HCT116 (cell line): ENCODE measurements at regions not wholly inside any gene's neighbourhood (a gene's known extent, or its start where the extent isn't known, plus 50 kb on each side); places are given as distances from the start of the nearest gene placed in this dataset.

Source experiments
- ATF3 ChIP-seq: IDR thresholded peaks from 2 replicates; pipeline ENCODE4 v1.6.1; 2012
- CTCF ChIP-seq, 3 experiments: fragments of 200-600 bp in 1 of 3; sonication (generic) in 1 of 3; IDR thresholded peaks in 2 of 3; conservative IDR thresholded peaks in 1 of 3; 2 replicates each; pipeline ENCODE4 v1.5.1; 2012 to 2017; ENCODE audit warnings: low read depth in 2 of 3, low read length in 2 of 3, antibody characterized with exemption in 1 of 3, borderline replicate concordance in 1 of 3, control low read depth in 1 of 3, mild to moderate bottlenecking in 1 of 3, mixed read lengths in 1 of 3, mixed run types in 1 of 3, moderate library complexity in 1 of 3; ENCODE audit not compliant: insufficient read depth in 1 of 3
- MAX ChIP-seq: IDR thresholded peaks from 2 replicates; pipeline ENCODE4 v1.6.1; 2012
- POLR2A ChIP-seq: IDR thresholded peaks from 2 replicates; pipeline ENCODE4 v1.7.0; 2011; ENCODE audit warnings: borderline replicate concordance; ENCODE audit not compliant: insufficient read depth, insufficient read length; ENCODE audit errors: extremely low read depth
- POLR2AphosphoS5 ChIP-seq: IDR thresholded peaks from 2 replicates; pipeline ENCODE4 v1.6.1; 2011; ENCODE audit warnings: mild to moderate bottlenecking, low read depth, low read length, moderate library complexity
- REST ChIP-seq: IDR thresholded peaks from 2 replicates; pipeline ENCODE4 v1.6.1; 2012; ENCODE audit warnings: low read depth
- SRF ChIP-seq: IDR thresholded peaks from 2 replicates; pipeline ENCODE4 v1.6.1; 2012; ENCODE audit warnings: low read depth

GRCh38 chr18:78713726-78714125 lies 265.9 kb upstream of the SALL3 start:
- no peak for TF ChIP-seq SRF
- no peak for TF ChIP-seq ATF3
- TF ChIP-seq REST: no peak
- TF ChIP-seq CTCF (IDR thresholded peaks at IDR 0.05 in 2 of 3, conservative IDR thresholded peaks at IDR 0.05 in 1 of 3; ENCODE audit: borderline replicate concordance in 1 of 3, insufficient read depth in 1 of 3, low read depth in 2 of 3, low read length in 2 of 3): no peak
- no peak for TF ChIP-seq MAX
- TF ChIP-seq POLR2A: no peak
- no peak for TF ChIP-seq POLR2AphosphoS5
